Esophagus muscularis mucosa (tissue), 4 donors: ENCODE measurements at regions not wholly inside any gene's neighbourhood (a gene's known extent, or its start where the extent isn't known, plus 50 kb on each side); places are given as distances from the start of the nearest gene placed in this dataset.

Experiments
- DNase-seq: peaks from one replicate; pipeline ENCODE4 v3.0.0-alpha.2; 2017; ENCODE audit errors: extremely low spot score
- H3K27ac ChIP-seq, 4 donors: fragments of 200-600 bp; sonication (generic); replicated peaks in 1 of 4; 1 replicate in 3 of 4; 2 replicates in 1 of 4; pipeline ENCODE4 v1.5.1; 2016 to 2019; ENCODE audit warnings: mild to moderate bottlenecking in 1 of 4
- H3K27me3 ChIP-seq, 4 donors: fragments of 200-600 bp; sonication (generic); one replicate each; pipeline versions ENCODE4 v1.5.1 to v1.6.0; 2016 to 2019
- H3K36me3 ChIP-seq, 4 donors: fragments of 200-600 bp; sonication (generic); one replicate each; pipeline ENCODE4 v1.5.1; 2016 to 2019
- H3K4me1 ChIP-seq, 4 donors: fragments of 200-600 bp; sonication (generic); one replicate each; pipeline ENCODE4 v1.5.1; 2016 to 2019
- H3K4me3 ChIP-seq, 4 donors: fragments of 200-600 bp; sonication (generic); 1 replicate in 2 of 4; 2 replicates in 2 of 4; pipeline ENCODE4 v1.5.1; 2016 to 2019; ENCODE audit warnings: mild to moderate bottlenecking in 4 of 4, moderate library complexity in 1 of 4
- H3K9me3 ChIP-seq, 4 donors: fragments of 200-600 bp; sonication (generic); 1 replicate in 3 of 4; 2 replicates in 1 of 4; pipeline ENCODE4 v1.5.1; 2016 to 2019
- EP300 ChIP-seq: sonication (generic); formaldehyde crosslinking; IDR thresholded peaks from one replicate; pipeline ENCODE4 v1.6.1; 2017; ENCODE audit warnings: antibody characterized with exemption
- POLR2A ChIP-seq: fragments of 450-650 bp; IDR thresholded peaks from one replicate; pipeline ENCODE4 v1.6.1; 2017; ENCODE audit warnings: antibody characterized with exemption, moderate library complexity, mild to moderate bottlenecking, low read depth
- POLR2AphosphoS5 ChIP-seq, 2 donors: sonication (generic); formaldehyde crosslinking; IDR thresholded peaks; one replicate each; pipeline ENCODE4 v1.6.1; 2017; ENCODE audit warnings: antibody characterized with exemption in 2 of 2
- WGBS: methylation state at CpG from one replicate; pipeline ENCODE4 v1.1.5; 2018; 5-methylcytosine and 5-hydroxymethylcytosine counted together
- intact Hi-C: fragments of 100-400 bp; cut with DNase I; formaldehyde crosslinking; loops from one replicate; pipeline ENCODE4 v1.15.1; 2023
- TF ChIP-seq, protein P1 (sequence below), 3 experiments: fragments of 200-600 bp in 2 of 3; fragments of 450-650 bp in 1 of 3; sonication (generic) in 2 of 3; IDR thresholded peaks; one replicate each; pipeline ENCODE4 v1.5.1; 2017 to 2019; ENCODE audit warnings: antibody characterized with exemption in 3 of 3, mild to moderate bottlenecking in 2 of 3, moderate library complexity in 1 of 3

- no peak for TF ChIP-seq POLR2A
- no peak for TF ChIP-seq POLR2AphosphoS5 (IDR thresholded peaks at IDR 0.05)
- no peak for TF ChIP-seq EP300
- TF ChIP-seq, protein P1, sequence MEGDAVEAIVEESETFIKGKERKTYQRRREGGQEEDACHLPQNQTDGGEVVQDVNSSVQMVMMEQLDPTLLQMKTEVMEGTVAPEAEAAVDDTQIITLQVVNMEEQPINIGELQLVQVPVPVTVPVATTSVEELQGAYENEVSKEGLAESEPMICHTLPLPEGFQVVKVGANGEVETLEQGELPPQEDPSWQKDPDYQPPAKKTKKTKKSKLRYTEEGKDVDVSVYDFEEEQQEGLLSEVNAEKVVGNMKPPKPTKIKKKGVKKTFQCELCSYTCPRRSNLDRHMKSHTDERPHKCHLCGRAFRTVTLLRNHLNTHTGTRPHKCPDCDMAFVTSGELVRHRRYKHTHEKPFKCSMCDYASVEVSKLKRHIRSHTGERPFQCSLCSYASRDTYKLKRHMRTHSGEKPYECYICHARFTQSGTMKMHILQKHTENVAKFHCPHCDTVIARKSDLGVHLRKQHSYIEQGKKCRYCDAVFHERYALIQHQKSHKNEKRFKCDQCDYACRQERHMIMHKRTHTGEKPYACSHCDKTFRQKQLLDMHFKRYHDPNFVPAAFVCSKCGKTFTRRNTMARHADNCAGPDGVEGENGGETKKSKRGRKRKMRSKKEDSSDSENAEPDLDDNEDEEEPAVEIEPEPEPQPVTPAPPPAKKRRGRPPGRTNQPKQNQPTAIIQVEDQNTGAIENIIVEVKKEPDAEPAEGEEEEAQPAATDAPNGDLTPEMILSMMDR (IDR thresholded peaks at IDR 0.05): no peak
- Histone ChIP-seq H3K27ac (no peak overlapping the region), H3K36me3 (no peaks in the 10 kb centered on the region), H3K4me1 (no peaks in the 10 kb centered on the region), H3K4me3 (no peak overlapping the region), H3K9me3 (no peaks in the 10 kb centered on the region), H3K27me3 (no peaks in the 10 kb centered on the region)
- DNase-seq: no peak
- intact Hi-C loops: no loop called here
These were observed 424.8 kb upstream of the TGFBR2 start for GRCh38 chr3:30181581-30181980.

DNA sequence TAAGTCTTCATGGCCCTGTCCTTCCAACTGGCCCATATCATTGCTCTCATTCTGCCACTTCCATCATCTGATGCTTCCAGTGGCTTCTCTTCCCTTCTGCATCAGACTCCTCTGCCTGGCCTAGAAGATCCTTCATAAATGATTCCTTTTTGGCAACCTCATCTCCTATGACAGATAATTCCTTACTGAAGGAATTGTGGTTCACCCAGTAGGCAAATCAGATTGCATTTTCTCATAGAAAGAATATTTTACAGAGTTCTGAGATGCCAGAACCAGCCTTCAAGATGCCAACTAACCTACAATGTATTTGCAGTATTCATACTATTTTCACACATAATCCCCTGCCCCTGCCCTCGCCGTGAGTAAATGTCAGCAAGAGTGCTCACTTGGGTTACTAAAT is 423.0 kb upstream of the TGFBR2 start:
- TF ChIP-seq POLR2AphosphoS5 (IDR thresholded peaks at IDR 0.05) (no peak), EP300 (no peak), POLR2A (no peak)
- TF ChIP-seq, protein P1 (IDR thresholded peaks at IDR 0.05): no peak
- Histone ChIP-seq H3K4me3 (no peak overlapping the region), H3K4me1 (no peaks in the 10 kb centered on the region), H3K36me3 (no peaks in the 10 kb centered on the region), H3K27me3 (no peaks in the 10 kb centered on the region), H3K27ac (no peak overlapping the region), H3K9me3 (no peaks in the 10 kb centered on the region)
- intact Hi-C loops: no loop called here
- no peak for DNase-seq
- 91% methylated on average over 2 of the region's 2 CpGs for WGBS

GRCh38 chr3:30184091-30184810 is 422.1 kb upstream of the TGFBR2 start:
- intact Hi-C loops: no loop called here
- WGBS: 36% methylated on average over 1 of the region's 1 CpG
- TF ChIP-seq POLR2A (no peak), EP300 (no peak), POLR2AphosphoS5 (IDR thresholded peaks at IDR 0.05) (no peak)
- TF ChIP-seq, protein P1 (IDR thresholded peaks at IDR 0.05): no peak

GRCh38 chr3:30185872-30186271 is 420.5 kb upstream of the TGFBR2 start:
- H3K27me3 ChIP-seq: no peaks in the 10 kb centered on the region
- no peak for DNase-seq

More at GRCh38 chr3:30184091-30184810, 422.1 kb upstream of the TGFBR2 start:
- no peaks in the 10 kb centered on the region for H3K9me3 ChIP-seq
- no peak overlapping the region for H3K27ac ChIP-seq
- H3K4me1 ChIP-seq: no peaks in the 10 kb centered on the region
- H3K27me3 ChIP-seq: no peaks in the 10 kb centered on the region
- no peak overlapping the region for H3K4me3 ChIP-seq
- no peaks in the 10 kb centered on the region for H3K36me3 ChIP-seq
- no peak for DNase-seq

More at GRCh38 chr3:30185872-30186271, 420.5 kb upstream of the TGFBR2 start:
- Histone ChIP-seq H3K4me1 (no peaks in the 10 kb centered on the region), H3K27ac (no peak overlapping the region), H3K4me3 (no peak overlapping the region), H3K9me3 (no peaks in the 10 kb centered on the region), H3K36me3 (no peaks in the 10 kb centered on the region)
- TF ChIP-seq POLR2A (no peak), POLR2AphosphoS5 (IDR thresholded peaks at IDR 0.05) (no peak), EP300 (no peak)
- TF ChIP-seq, protein P1 (IDR thresholded peaks at IDR 0.05): no peak
- intact Hi-C loops: no loop called here
